Heart right ventricle (tissue), 16 donors: ENCODE measurements at regions not wholly inside any gene's neighbourhood (a gene's known extent, or its start where the extent isn't known, plus 50 kb on each side); places are given as distances from the start of the nearest gene placed in this dataset.
"Not testable (repeated sequence)": the region's sequence is repeated elsewhere in the genome, so short reads cannot be mapped to it uniquely, and the experiment has no call there.

Source experiments
- ATAC-seq, 8 donors: fragments of 200-7000 bp; cut with Tn5 transposase; one replicate each; pipeline ENCODE4 v1.9.1; 2020; ENCODE audit warnings: mild to moderate bottlenecking in 8 of 8, moderate library complexity in 8 of 8, moderate number of reproducible peaks in 1 of 8
- DNase-seq, 2 donors: peaks; one replicate each; pipeline ENCODE4 v3.0.0-alpha.2; 2020
- H3K27ac ChIP-seq, 10 donors: fragments of 200-600 bp; sonication (generic) in 2 of 10; one replicate each; pipeline versions ENCODE4 v1.5.0 to v1.8.0; 2020 to 2022; ENCODE audit warnings: mild to moderate bottlenecking in 3 of 10
- H3K27me3 ChIP-seq, 7 donors: fragments of 200-600 bp; one replicate each; pipeline ENCODE4 v1.8.0; 2021 to 2022; ENCODE audit warnings: mild to moderate bottlenecking in 2 of 7
- H3K36me3 ChIP-seq, 9 donors: fragments of 200-600 bp; sonication (generic) in 1 of 9; one replicate each; pipeline versions ENCODE4 v1.5.0 to v1.8.0; 2020 to 2022; ENCODE audit warnings: mild to moderate bottlenecking in 2 of 9
- H3K4me1 ChIP-seq, 9 donors: fragments of 200-600 bp; sonication (generic) in 1 of 9; one replicate each; pipeline versions ENCODE4 v1.5.0 to v1.8.0; 2020 to 2022; ENCODE audit warnings: mild to moderate bottlenecking in 4 of 9
- H3K4me3 ChIP-seq, 10 donors: fragments of 200-600 bp; sonication (generic) in 2 of 10; one replicate each; pipeline versions ENCODE4 v1.5.0 to v1.8.0; 2020 to 2022; ENCODE audit warnings: mild to moderate bottlenecking in 7 of 10, moderate library complexity in 2 of 10
- H3K9me3 ChIP-seq, 11 donors: fragments of 200-600 bp in 10 of 11; sonication (generic) in 2 of 11; one replicate each; pipeline versions ENCODE4 v1.5.0 to v1.8.0; 2013 to 2022; ENCODE audit warnings: mild to moderate bottlenecking in 2 of 11, control low read depth in 1 of 11, moderate library complexity in 1 of 11
- CTCF ChIP-seq, 9 donors: fragments of 200-600 bp; sonication (generic) in 2 of 9; IDR thresholded peaks; one replicate each; pipeline versions ENCODE4 v1.5.0 to v1.8.0; 2021 to 2022; ENCODE audit warnings: antibody characterized with exemption in 9 of 9, mild to moderate bottlenecking in 5 of 9, moderate library complexity in 1 of 9
- WGBS, 2 donors: extraction: QIAGEN DNeasy Blood & Tissue Kit; methylation state at CpG; one replicate each; pipeline ENCODE4 v1.1.7; 2013; ENCODE audit warnings: inconsistent platforms in 1 of 2; 5-methylcytosine and 5-hydroxymethylcytosine counted together
- intact Hi-C, 10 donors: fragments of 100-400 bp; cut with DNase I; formaldehyde crosslinking; loops; one replicate each; pipeline versions ENCODE4 v1.11.1 to v1.14.2; 2022
- donor health status: Arrhythmogenic right ventricular cardiomyopathy.
- donor health status: ischemic (EF 13 %, LVEDD 7.1; RV severe dilation, severe dysfunction).
- donor health status: healthy with polysubstance abuse.
- donor health status: DM: no; HTN: yes; CAD: no.
- donor health status: DM: no; HTN: no; CAD: no.
- donor health status: ischemic (EF 25% LVEDD 6.9; RV normal size, moderate dysfunction).
- donor health status: ischemic (EF 25% LVEDD 5.7; RV mildly dilated, moderate dysfunction).
- donor health status: healthy.
- donor health status: DM: yes; HTN: yes; CAD: no.
- donor health status: Ischemic cardiomyopathy.
- donor health status: ischemic (EF 35%, LVEDD 5.7; RV mildly dilated, moderate dysfunction).
- donor health status: nonischemic (EF 11% LVEDD 7.7; RV severe dilation, severe dysfunction).
- donor health status: DM: yes; HTN: yes; CAD: no.
- donor health status: PGD.
- donor health status: ischemic (EF 29% LVEDD 5.4; RV normal size, mild dysfunction).
- donor health status: nonischemic (EF 23%, LVEDD 6.1; RV moderate dilation, normal function).

- no peak for TF ChIP-seq CTCF (IDR thresholded peaks at IDR 0.05)
- H3K36me3 ChIP-seq = no peaks in the 10 kb centered on the region
- H3K4me3 ChIP-seq = no peak overlapping the region
- no peak for ATAC-seq
- intact Hi-C loops = no loop called here
- H3K27ac ChIP-seq = no peak overlapping the region
- no peak for DNase-seq
- H3K4me1 ChIP-seq = peaks cover 0 to 62% (median 7%) of the 10 kb centered on the region in 9 donors
- H3K27me3 ChIP-seq = no peaks in the 10 kb centered on the region
- 93 to 96% methylated on average over 1 of the region's 1 CpG for WGBS, 2 donors
- H3K9me3 ChIP-seq = peaks cover 0 to 6% (median 1%) of the 10 kb centered on the region in 11 donors
Observed at GRCh38 chr6:144664947-144665346, 379.8 kb downstream of the UTRN start.

- peaks cover 0 to 17% (median 12%) of the 10 kb centered on the region in 11 donors for H3K9me3 ChIP-seq
- H3K36me3 ChIP-seq = no peaks in the 10 kb centered on the region
- no peak for TF ChIP-seq CTCF (IDR thresholded peaks at IDR 0.05)
- peak overlapping the region in 1 of 10 donors; percentile 45 for H3K27ac ChIP-seq
- DNase-seq = no peak
- no peak overlapping the region for H3K4me3 ChIP-seq
- no peak for ATAC-seq
- H3K27me3 ChIP-seq = no peaks in the 10 kb centered on the region
- WGBS, 2 donors = 95% methylated on average over 2 of the region's 2 CpGs
- peaks cover 0 to 54% (median 4%) of the 10 kb centered on the region in 9 donors for H3K4me1 ChIP-seq
- intact Hi-C loops = no loop called here
Observed at GRCh38 chr6:144665932-144666450, 380.9 kb downstream of the UTRN start.

GRCh38 chr6:144666781-144667180 is 381.6 kb downstream of the UTRN start:
- intact Hi-C loops = no loop called here
- Histone ChIP-seq H3K36me3 (no peaks in the 10 kb centered on the region), H3K27ac (peak overlapping the region in 1 of 10 donors; percentile 45), H3K9me3 (peaks cover 0 to 24% (median 18%) of the 10 kb centered on the region in 11 donors), H3K27me3 (no peaks in the 10 kb centered on the region), H3K4me1 (peaks cover 0 to 54% (median 3%) of the 10 kb centered on the region in 9 donors), H3K4me3 (no peak overlapping the region)
- WGBS, 2 donors = 86 to 97% methylated on average over 6 of the region's 6 CpGs
- TF ChIP-seq CTCF (IDR thresholded peaks at IDR 0.05) = no peak
- ATAC-seq (no peak), DNase-seq (no peak)

GRCh38 chr6:144667532-144668503 is 382.7 kb downstream of the UTRN start:
- intact Hi-C loops = no loop called here
- Histone ChIP-seq H3K27me3 (no peaks in the 10 kb centered on the region), H3K9me3 (peaks cover 0 to 34% (median 20%) of the 10 kb centered on the region in 11 donors), H3K4me3 (no peak overlapping the region), H3K4me1 (peaks cover 0 to 47% (median 3%) of the 10 kb centered on the region in 9 donors), H3K27ac (no peak overlapping the region), H3K36me3 (no peaks in the 10 kb centered on the region)
- 83 to 99% methylated on average over 4 of the region's 4 CpGs for WGBS, 2 donors
- ATAC-seq (no peak), DNase-seq (no peak)
- TF ChIP-seq CTCF (IDR thresholded peaks at IDR 0.05) = no peak

- H3K4me3 ChIP-seq, DNase-seq, H3K27ac ChIP-seq, H3K27me3 ChIP-seq, H3K36me3 ChIP-seq, intact Hi-C loops, ATAC-seq: not testable (repeated sequence)
- H3K4me1 ChIP-seq = peaks cover 0 to 32% (median 0%) of the 10 kb centered on the region in 9 donors
- WGBS, 2 donors = 94 to 100% methylated on average over 1 of the region's 1 CpG
- H3K9me3 ChIP-seq = peaks cover 0 to 53% (median 33%) of the 10 kb centered on the region in 11 donors
Observed at GRCh38 chr6:144670259-144670658, 385.1 kb downstream of the UTRN start.
